GM19328 (cell line): ENCODE measurements at regions not wholly inside any gene's neighbourhood (a gene's known extent, or its start where the extent isn't known, plus 50 kb on each side); places are given as distances from the start of the nearest gene placed in this dataset.

Experiments used
- ATAC-seq: cut with Tn5 transposase; IDR thresholded peaks from one replicate; pipeline ENCODE4 v1.9.1; 2021; ENCODE audit warnings: mild to moderate bottlenecking, moderate library complexity; ENCODE audit not compliant: unreplicated experiment

- no peak for ATAC-seq
These were observed 96.1 kb downstream of the ARL4A start for GRCh38 chr7:12783421-12784095.

GRCh38 chr7:12785473-12785872 lies 98.0 kb downstream of the ARL4A start:
- ATAC-seq, result no peak

- no peak for ATAC-seq
These were observed 99.1 kb downstream of the ARL4A start for GRCh38 chr7:12786494-12786893.

GRCh38 chr7:12788171-12788570 lies 100.7 kb downstream of the ARL4A start:
- no peak for ATAC-seq

- ATAC-seq, result no peak
These were observed 101.2 kb downstream of the ARL4A start for GRCh38 chr7:12788591-12788990.

- ATAC-seq, result no peak
These were observed 107.4 kb downstream of the ARL4A start for GRCh38 chr7:12794722-12795302.

- ATAC-seq, result no peak
These were observed 109.1 kb downstream of the ARL4A start for GRCh38 chr7:12796397-12797127.

- no peak for ATAC-seq
These were observed 113.1 kb downstream of the ARL4A start for GRCh38 chr7:12800486-12800885.

GRCh38 chr7:12801107-12801506 lies 113.7 kb downstream of the ARL4A start:
- no peak for ATAC-seq

GRCh38 chr7:12802070-12802469 lies 114.6 kb downstream of the ARL4A start:
- ATAC-seq, result no peak

- ATAC-seq, result no peak
These were observed 116.1 kb downstream of the ARL4A start for GRCh38 chr7:12803542-12803941.

- ATAC-seq, result no peak
These were observed 118.1 kb downstream of the ARL4A start for GRCh38 chr7:12805518-12805928.

- no peak for ATAC-seq
These were observed 118.5 kb downstream of the ARL4A start for GRCh38 chr7:12805957-12806356.

GRCh38 chr7:12809476-12809875 lies 122.0 kb downstream of the ARL4A start:
- no peak for ATAC-seq

- ATAC-seq, result no peak
These were observed 124.7 kb downstream of the ARL4A start for GRCh38 chr7:12812111-12812510.

- no peak for ATAC-seq
These were observed 126.7 kb downstream of the ARL4A start for GRCh38 chr7:12814107-12814506.

- no peak for ATAC-seq
These were observed 127.4 kb downstream of the ARL4A start for GRCh38 chr7:12814828-12815227.

- ATAC-seq, result no peak
These were observed 128.0 kb downstream of the ARL4A start for GRCh38 chr7:12815426-12815825.

GRCh38 chr7:12815871-12816270 lies 128.4 kb downstream of the ARL4A start:
- no peak for ATAC-seq

GRCh38 chr7:12820777-12821176 lies 133.3 kb downstream of the ARL4A start:
- ATAC-seq, result no peak

- no peak for ATAC-seq
These were observed 134.3 kb downstream of the ARL4A start for GRCh38 chr7:12821746-12822145.

- ATAC-seq, result no peak
These were observed 138.6 kb downstream of the ARL4A start for GRCh38 chr7:12826079-12826478.
